Tibial artery (tissue), 4 donors: ENCODE measurements at regions not wholly inside any gene's neighbourhood (a gene's known extent, or its start where the extent isn't known, plus 50 kb on each side); places are given as distances from the start of the nearest gene placed in this dataset.

ENCODE experiments used
- DNase-seq, 2 donors: peaks; one replicate each; pipeline ENCODE4 v3.0.0-alpha.2; 2019
- H3K27ac ChIP-seq, 2 donors: fragments of 200-600 bp; sonication (generic) in 1 of 2; 1 replicate in 1 of 2; 2 replicates in 1 of 2; pipeline ENCODE4 v1.5.1; 2018 to 2019; ENCODE audit warnings: mild to moderate bottlenecking in 1 of 2
- H3K27me3 ChIP-seq, 2 donors: fragments of 200-600 bp; sonication (generic) in 1 of 2; one replicate each; pipeline versions ENCODE4 v1.5.1 to v1.6.0; 2016 to 2019
- H3K36me3 ChIP-seq, 3 donors: fragments of 200-600 bp; sonication (generic) in 2 of 3; one replicate each; pipeline ENCODE4 v1.5.1; 2016 to 2019; ENCODE audit warnings: mild to moderate bottlenecking in 2 of 3
- H3K4me1 ChIP-seq, 4 donors: fragments of 200-600 bp; sonication (generic) in 2 of 4; 1 replicate in 3 of 4; 2 replicates in 1 of 4; pipeline ENCODE4 v1.5.1; 2016 to 2019
- H3K4me3 ChIP-seq, 2 donors: fragments of 200-600 bp; sonication (generic) in 1 of 2; 1 replicate in 1 of 2; 2 replicates in 1 of 2; pipeline ENCODE4 v1.5.1; 2018 to 2019; ENCODE audit warnings: mild to moderate bottlenecking in 2 of 2
- H3K9me3 ChIP-seq, 3 donors: fragments of 200-600 bp; sonication (generic) in 1 of 3; one replicate each; pipeline ENCODE4 v1.5.1; 2016 to 2019
- CTCF ChIP-seq, 2 experiments: fragments of 200-600 bp in 1 of 2; fragments of 450-650 bp in 1 of 2; IDR thresholded peaks; one replicate each; pipeline ENCODE4 v1.5.1; 2017 to 2019; ENCODE audit warnings: antibody characterized with exemption in 2 of 2, mild to moderate bottlenecking in 1 of 2, moderate library complexity in 1 of 2
- intact Hi-C: fragments of 100-400 bp; cut with DNase I; formaldehyde crosslinking; loops from one replicate; pipeline ENCODE4 v1.15.0; 2023; ENCODE audit warnings: low total_unique reads

- intact Hi-C loops, result no loop called here
- H3K4me3 ChIP-seq, result no peak overlapping the region
- H3K4me1 ChIP-seq, result no peaks in the 10 kb centered on the region
- DNase-seq, result no peak
- no peaks in the 10 kb centered on the region for H3K9me3 ChIP-seq
- no peaks in the 10 kb centered on the region for H3K36me3 ChIP-seq
- TF ChIP-seq CTCF (IDR thresholded peaks at IDR 0.05), result no peak
- no peak overlapping the region for H3K27ac ChIP-seq
- no peaks in the 10 kb centered on the region for H3K27me3 ChIP-seq
Observed at GRCh38 chr15:46229263-46229662, 594.4 kb downstream of the SQOR start.

- no peaks in the 10 kb centered on the region for H3K9me3 ChIP-seq
- intact Hi-C loops, result no loop called here
- no peak for TF ChIP-seq CTCF (IDR thresholded peaks at IDR 0.05)
- H3K27ac ChIP-seq, result no peak overlapping the region
- H3K27me3 ChIP-seq, result no peaks in the 10 kb centered on the region
- no peaks in the 10 kb centered on the region for H3K36me3 ChIP-seq
- no peak for DNase-seq
- H3K4me1 ChIP-seq, result no peaks in the 10 kb centered on the region
- no peak overlapping the region for H3K4me3 ChIP-seq
Observed at GRCh38 chr15:46231786-46232185, 597.0 kb downstream of the SQOR start.

- H3K27me3 ChIP-seq, result no peaks in the 10 kb centered on the region
- intact Hi-C loops, result no loop called here
- TF ChIP-seq CTCF (IDR thresholded peaks at IDR 0.05), result no peak
- H3K4me3 ChIP-seq, result no peak overlapping the region
- no peaks in the 10 kb centered on the region for H3K9me3 ChIP-seq
- no peaks in the 10 kb centered on the region for H3K4me1 ChIP-seq
- H3K36me3 ChIP-seq, result no peaks in the 10 kb centered on the region
- no peak overlapping the region for H3K27ac ChIP-seq
- no peak for DNase-seq
Observed at GRCh38 chr15:46232471-46232870, 597.6 kb downstream of the SQOR start.

GRCh38 chr15:46242935-46243334 is 608.1 kb downstream of the SQOR start:
- no peak for TF ChIP-seq CTCF (IDR thresholded peaks at IDR 0.05)
- Histone ChIP-seq H3K4me3 (no peak overlapping the region), H3K27me3 (no peaks in the 10 kb centered on the region), H3K27ac (no peak overlapping the region), H3K36me3 (no peaks in the 10 kb centered on the region), H3K4me1 (no peaks in the 10 kb centered on the region), H3K9me3 (no peaks in the 10 kb centered on the region)
- intact Hi-C loops, result no loop called here
- no peak for DNase-seq

- no peaks in the 10 kb centered on the region for H3K4me1 ChIP-seq
- TF ChIP-seq CTCF (IDR thresholded peaks at IDR 0.05), result no peak
- DNase-seq, result no peak
- no peak overlapping the region for H3K27ac ChIP-seq
- H3K4me3 ChIP-seq, result no peak overlapping the region
- intact Hi-C loops, result no loop called here
- H3K9me3 ChIP-seq, result no peaks in the 10 kb centered on the region
- H3K27me3 ChIP-seq, result no peaks in the 10 kb centered on the region
- no peaks in the 10 kb centered on the region for H3K36me3 ChIP-seq
Observed at GRCh38 chr15:46251903-46252302, 617.1 kb downstream of the SQOR start.

GRCh38 chr15:46258056-46258455 is 623.2 kb downstream of the SQOR start:
- Histone ChIP-seq H3K4me3 (no peak overlapping the region), H3K27ac (no peak overlapping the region), H3K36me3 (no peaks in the 10 kb centered on the region), H3K4me1 (no peaks in the 10 kb centered on the region), H3K9me3 (no peaks in the 10 kb centered on the region), H3K27me3 (no peaks in the 10 kb centered on the region)
- TF ChIP-seq CTCF (IDR thresholded peaks at IDR 0.05), result no peak
- DNase-seq, result no peak
- intact Hi-C loops, result no loop called here
